ENCODE measurements at regions not wholly inside any gene's neighbourhood (a gene's known extent, or its start where the extent isn't known, plus 50 kb on each side); places are given as distances from the start of the nearest gene placed in this dataset.

DNA sequence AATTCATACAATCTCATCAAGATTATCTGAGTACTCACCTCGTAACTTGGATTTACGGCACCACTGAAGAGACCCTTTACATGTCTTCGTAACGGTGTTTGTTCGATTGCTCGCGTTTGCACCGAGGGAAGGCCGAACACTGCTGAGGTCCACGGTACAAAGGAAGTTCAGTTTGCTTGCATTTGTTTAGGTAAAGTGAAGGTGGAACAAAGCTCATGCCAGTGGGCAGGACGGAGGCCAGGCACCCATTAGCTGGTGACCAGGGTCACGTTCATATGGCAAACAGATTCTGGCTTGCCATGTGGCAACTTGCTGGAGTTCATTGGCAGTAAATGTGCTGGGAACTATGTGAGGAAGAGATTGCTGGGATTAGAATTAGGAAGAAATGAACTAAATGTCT is 164.8 kb downstream of the MACROH2A1 start:
- no peak for TF ChIP-seq POLR2A (IDR thresholded peaks at IDR 0.05)
- TF ChIP-seq, protein P1, sequence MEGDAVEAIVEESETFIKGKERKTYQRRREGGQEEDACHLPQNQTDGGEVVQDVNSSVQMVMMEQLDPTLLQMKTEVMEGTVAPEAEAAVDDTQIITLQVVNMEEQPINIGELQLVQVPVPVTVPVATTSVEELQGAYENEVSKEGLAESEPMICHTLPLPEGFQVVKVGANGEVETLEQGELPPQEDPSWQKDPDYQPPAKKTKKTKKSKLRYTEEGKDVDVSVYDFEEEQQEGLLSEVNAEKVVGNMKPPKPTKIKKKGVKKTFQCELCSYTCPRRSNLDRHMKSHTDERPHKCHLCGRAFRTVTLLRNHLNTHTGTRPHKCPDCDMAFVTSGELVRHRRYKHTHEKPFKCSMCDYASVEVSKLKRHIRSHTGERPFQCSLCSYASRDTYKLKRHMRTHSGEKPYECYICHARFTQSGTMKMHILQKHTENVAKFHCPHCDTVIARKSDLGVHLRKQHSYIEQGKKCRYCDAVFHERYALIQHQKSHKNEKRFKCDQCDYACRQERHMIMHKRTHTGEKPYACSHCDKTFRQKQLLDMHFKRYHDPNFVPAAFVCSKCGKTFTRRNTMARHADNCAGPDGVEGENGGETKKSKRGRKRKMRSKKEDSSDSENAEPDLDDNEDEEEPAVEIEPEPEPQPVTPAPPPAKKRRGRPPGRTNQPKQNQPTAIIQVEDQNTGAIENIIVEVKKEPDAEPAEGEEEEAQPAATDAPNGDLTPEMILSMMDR (IDR thresholded peaks at IDR 0.05 in 4 of 5, conservative IDR thresholded peaks at IDR 0.05 in 1 of 5), result no peak
